Rectal smooth muscle tissue (tissue), 1 donor: ENCODE measurements at regions not wholly inside any gene's neighbourhood (a gene's known extent, or its start where the extent isn't known, plus 50 kb on each side); places are given as distances from the start of the nearest gene placed in this dataset.

Source experiments
- H3K27ac ChIP-seq: one replicate; pipeline ENCODE4 v1.7.0; 2013; ENCODE audit warnings: low read depth, low read length, inconsistent platforms
- H3K27me3 ChIP-seq: one replicate; pipeline ENCODE4 v1.7.0; 2013; ENCODE audit warnings: low read length; ENCODE audit not compliant: control insufficient read depth, insufficient read depth
- H3K36me3 ChIP-seq: one replicate; pipeline ENCODE4 v1.7.0; 2013; ENCODE audit warnings: low read length; ENCODE audit not compliant: control insufficient read depth, insufficient read depth
- H3K4me1 ChIP-seq: one replicate; pipeline ENCODE4 v1.7.0; 2013; ENCODE audit warnings: low read length; ENCODE audit not compliant: control insufficient read depth, insufficient read depth
- H3K4me3 ChIP-seq: one replicate; pipeline ENCODE4 v1.7.0; 2013; ENCODE audit warnings: low read length
- H3K9ac ChIP-seq: one replicate; pipeline ENCODE4 v1.7.0; 2013; ENCODE audit warnings: low read length

GRCh38 chr2:18084376-18084775 is 205.9 kb downstream of the KCNS3 start:
- Histone ChIP-seq H3K4me1 (no peaks in the 10 kb centered on the region), H3K9ac (no peak overlapping the region), H3K27me3 (no peaks in the 10 kb centered on the region), H3K36me3 (no peaks in the 10 kb centered on the region), H3K4me3 (no peak overlapping the region), H3K27ac (no peak overlapping the region)

- no peak overlapping the region for H3K9ac ChIP-seq
- H3K36me3 ChIP-seq: no peaks in the 10 kb centered on the region
- no peaks in the 10 kb centered on the region for H3K27me3 ChIP-seq
- no peaks in the 10 kb centered on the region for H3K4me1 ChIP-seq
- no peak overlapping the region for H3K4me3 ChIP-seq
- H3K27ac ChIP-seq: no peak overlapping the region
Observed at GRCh38 chr2:18083806-18084205, 205.3 kb downstream of the KCNS3 start.

GRCh38 chr2:18078216-18078615 is 199.7 kb downstream of the KCNS3 start:
- no peaks in the 10 kb centered on the region for H3K36me3 ChIP-seq
- no peaks in the 10 kb centered on the region for H3K4me1 ChIP-seq
- H3K9ac ChIP-seq: no peak overlapping the region
- no peak overlapping the region for H3K27ac ChIP-seq
- H3K4me3 ChIP-seq: no peak overlapping the region
- H3K27me3 ChIP-seq: no peaks in the 10 kb centered on the region

GRCh38 chr2:18077704-18078103 is 199.2 kb downstream of the KCNS3 start:
- Histone ChIP-seq H3K9ac (no peak overlapping the region), H3K27me3 (no peaks in the 10 kb centered on the region), H3K4me1 (no peaks in the 10 kb centered on the region), H3K4me3 (no peak overlapping the region), H3K27ac (no peak overlapping the region), H3K36me3 (no peaks in the 10 kb centered on the region)

GRCh38 chr2:18077231-18077630 is 198.8 kb downstream of the KCNS3 start:
- H3K36me3 ChIP-seq: no peaks in the 10 kb centered on the region
- no peak overlapping the region for H3K27ac ChIP-seq
- no peak overlapping the region for H3K4me3 ChIP-seq
- H3K9ac ChIP-seq: no peak overlapping the region
- no peaks in the 10 kb centered on the region for H3K4me1 ChIP-seq
- H3K27me3 ChIP-seq: no peaks in the 10 kb centered on the region

- no peaks in the 10 kb centered on the region for H3K36me3 ChIP-seq
Observed at GRCh38 chr2:18074476-18074875, 196.0 kb downstream of the KCNS3 start.

GRCh38 chr2:18073601-18074000 is 195.1 kb downstream of the KCNS3 start:
- Histone ChIP-seq H3K36me3 (no peaks in the 10 kb centered on the region), H3K4me3 (no peak overlapping the region), H3K4me1 (no peaks in the 10 kb centered on the region), H3K27me3 (no peaks in the 10 kb centered on the region), H3K9ac (no peak overlapping the region), H3K27ac (no peak overlapping the region)

More at GRCh38 chr2:18074476-18074875, 196.0 kb downstream of the KCNS3 start:
- no peak overlapping the region for H3K27ac ChIP-seq
- no peaks in the 10 kb centered on the region for H3K4me1 ChIP-seq
- H3K9ac ChIP-seq: no peak overlapping the region
- H3K4me3 ChIP-seq: no peak overlapping the region
- H3K27me3 ChIP-seq: no peaks in the 10 kb centered on the region

GRCh38 chr2:18067588-18068384 is 189.3 kb downstream of the KCNS3 start:
- Histone ChIP-seq H3K27me3 (no peaks in the 10 kb centered on the region), H3K36me3 (no peaks in the 10 kb centered on the region), H3K4me3 (no peak overlapping the region), H3K4me1 (no peaks in the 10 kb centered on the region), H3K27ac (no peak overlapping the region), H3K9ac (no peak overlapping the region)

- H3K36me3 ChIP-seq: no peaks in the 10 kb centered on the region
- no peak overlapping the region for H3K4me3 ChIP-seq
- H3K27ac ChIP-seq: no peak overlapping the region
- H3K9ac ChIP-seq: no peak overlapping the region
- H3K27me3 ChIP-seq: no peaks in the 10 kb centered on the region
- H3K4me1 ChIP-seq: no peaks in the 10 kb centered on the region
Observed at GRCh38 chr2:18066894-18067293, 188.4 kb downstream of the KCNS3 start.

GRCh38 chr2:18066066-18066465 is 187.6 kb downstream of the KCNS3 start:
- Histone ChIP-seq H3K4me3 (no peak overlapping the region), H3K4me1 (no peaks in the 10 kb centered on the region), H3K36me3 (no peaks in the 10 kb centered on the region), H3K27ac (no peak overlapping the region), H3K9ac (no peak overlapping the region), H3K27me3 (no peaks in the 10 kb centered on the region)

GRCh38 chr2:18065249-18065648 is 186.8 kb downstream of the KCNS3 start:
- H3K27me3 ChIP-seq: no peaks in the 10 kb centered on the region
- H3K36me3 ChIP-seq: no peaks in the 10 kb centered on the region
- H3K4me1 ChIP-seq: no peaks in the 10 kb centered on the region
- H3K4me3 ChIP-seq: no peak overlapping the region
- no peak overlapping the region for H3K9ac ChIP-seq
- H3K27ac ChIP-seq: no peak overlapping the region

- no peaks in the 10 kb centered on the region for H3K36me3 ChIP-seq
- H3K27me3 ChIP-seq: no peaks in the 10 kb centered on the region
- H3K9ac ChIP-seq: no peak overlapping the region
- H3K4me1 ChIP-seq: no peaks in the 10 kb centered on the region
- no peak overlapping the region for H3K27ac ChIP-seq
- no peak overlapping the region for H3K4me3 ChIP-seq
Observed at GRCh38 chr2:18063826-18064470, 185.5 kb downstream of the KCNS3 start.

GRCh38 chr2:18062892-18063291 is 184.4 kb downstream of the KCNS3 start:
- Histone ChIP-seq H3K9ac (no peak overlapping the region), H3K4me1 (no peaks in the 10 kb centered on the region), H3K27ac (no peak overlapping the region), H3K36me3 (no peaks in the 10 kb centered on the region), H3K4me3 (no peak overlapping the region), H3K27me3 (no peaks in the 10 kb centered on the region)
